ENCODE measurements at regions not wholly inside any gene's neighbourhood (a gene's known extent, or its start where the extent isn't known, plus 50 kb on each side); places are given as distances from the start of the nearest gene placed in this dataset.

DNA sequence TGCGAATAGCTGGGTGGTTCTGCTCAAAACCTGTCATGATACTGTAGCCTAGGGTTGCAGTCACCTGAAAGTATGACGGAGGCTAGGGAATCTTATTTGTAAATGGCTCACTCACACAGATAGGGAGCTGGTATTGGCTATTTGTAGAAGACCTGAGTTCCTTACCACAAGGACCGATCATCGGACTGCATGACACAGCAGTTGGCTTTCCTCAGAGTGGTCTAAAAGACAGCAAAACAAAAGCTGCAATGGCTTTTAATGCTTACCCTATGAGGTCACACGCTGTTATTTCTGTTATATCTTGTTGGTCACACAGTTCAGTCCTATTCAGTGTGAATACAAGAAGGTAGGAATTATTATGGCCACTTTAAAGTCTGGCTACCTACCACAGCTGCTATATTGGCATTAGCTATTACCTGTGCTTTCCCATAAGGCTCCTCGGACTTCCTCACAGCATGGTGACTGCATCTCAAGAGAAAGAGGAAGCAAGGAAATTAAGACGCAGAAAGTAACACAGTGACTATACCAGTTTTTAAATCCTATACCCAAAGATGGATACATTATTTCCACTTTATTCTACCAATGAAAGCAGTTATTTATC lies 68.4 kb upstream of the LRRC7 start:
- Histone ChIP-seq H3K36me3 (ENCODE audit: insufficient read depth, low read length) (no peaks in the 10 kb centered on the region), H3K9me3 (ENCODE audit: control insufficient read depth, insufficient read depth, low read length) (no peaks in the 10 kb centered on the region), H3K9ac (ENCODE audit: low read depth, low read length) (no peak overlapping the region), H3K4me1 (ENCODE audit: insufficient read depth, low read length) (no peaks in the 10 kb centered on the region)

- no peaks in the 10 kb centered on the region for H3K36me3 ChIP-seq (ENCODE audit: insufficient read depth, low read length)
- H3K9me3 ChIP-seq (ENCODE audit: control insufficient read depth, insufficient read depth, low read length): no peaks in the 10 kb centered on the region
- no peaks in the 10 kb centered on the region for H3K4me1 ChIP-seq (ENCODE audit: insufficient read depth, low read length)
- H3K9ac ChIP-seq (ENCODE audit: low read depth, low read length): no peak overlapping the region
These were observed 64.7 kb upstream of the LRRC7 start for GRCh38 chr1:69502991-69503390.

GRCh38 chr1:69504730-69505252 lies 62.9 kb upstream of the LRRC7 start:
- no peaks in the 10 kb centered on the region for H3K9me3 ChIP-seq (ENCODE audit: control insufficient read depth, insufficient read depth, low read length)
- no peaks in the 10 kb centered on the region for H3K4me1 ChIP-seq (ENCODE audit: insufficient read depth, low read length)
- no peaks in the 10 kb centered on the region for H3K36me3 ChIP-seq (ENCODE audit: insufficient read depth, low read length)
- no peak overlapping the region for H3K9ac ChIP-seq (ENCODE audit: low read depth, low read length)

GRCh38 chr1:69506311-69506710 lies 61.4 kb upstream of the LRRC7 start:
- Histone ChIP-seq H3K9me3 (ENCODE audit: control insufficient read depth, insufficient read depth, low read length) (no peaks in the 10 kb centered on the region), H3K36me3 (ENCODE audit: insufficient read depth, low read length) (no peaks in the 10 kb centered on the region), H3K4me1 (ENCODE audit: insufficient read depth, low read length) (no peaks in the 10 kb centered on the region), H3K9ac (ENCODE audit: low read depth, low read length) (no peak overlapping the region)

DNA sequence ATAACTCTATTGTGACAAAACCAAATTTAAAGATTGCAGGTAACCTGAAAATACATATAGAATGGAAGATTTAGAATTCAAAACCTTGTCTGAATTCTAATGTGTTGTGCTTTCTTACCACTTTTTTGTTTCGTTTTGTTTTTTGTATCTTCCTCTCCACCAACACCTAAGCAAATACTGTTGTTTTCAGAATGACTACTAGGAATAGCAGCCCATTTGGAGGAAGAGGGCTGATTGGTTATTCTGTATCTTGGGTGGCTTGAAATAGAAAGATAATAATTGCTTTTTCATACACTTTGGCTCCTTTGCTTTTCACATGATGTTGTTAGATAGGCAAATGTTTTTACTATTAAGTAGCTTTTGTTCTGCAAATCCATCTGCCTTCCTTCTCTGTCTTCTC lies 61.0 kb upstream of the LRRC7 start:
- Histone ChIP-seq H3K9me3 (ENCODE audit: control insufficient read depth, insufficient read depth, low read length) (no peaks in the 10 kb centered on the region), H3K36me3 (ENCODE audit: insufficient read depth, low read length) (no peaks in the 10 kb centered on the region), H3K9ac (ENCODE audit: low read depth, low read length) (no peak overlapping the region), H3K4me1 (ENCODE audit: insufficient read depth, low read length) (no peaks in the 10 kb centered on the region)

GRCh38 chr1:69510026-69510425 lies 57.7 kb upstream of the LRRC7 start:
- no peaks in the 10 kb centered on the region for H3K9me3 ChIP-seq (ENCODE audit: control insufficient read depth, insufficient read depth, low read length)
- H3K36me3 ChIP-seq (ENCODE audit: insufficient read depth, low read length): no peaks in the 10 kb centered on the region
- no peaks in the 10 kb centered on the region for H3K4me1 ChIP-seq (ENCODE audit: insufficient read depth, low read length)
- H3K9ac ChIP-seq (ENCODE audit: low read depth, low read length): no peak overlapping the region

DNA sequence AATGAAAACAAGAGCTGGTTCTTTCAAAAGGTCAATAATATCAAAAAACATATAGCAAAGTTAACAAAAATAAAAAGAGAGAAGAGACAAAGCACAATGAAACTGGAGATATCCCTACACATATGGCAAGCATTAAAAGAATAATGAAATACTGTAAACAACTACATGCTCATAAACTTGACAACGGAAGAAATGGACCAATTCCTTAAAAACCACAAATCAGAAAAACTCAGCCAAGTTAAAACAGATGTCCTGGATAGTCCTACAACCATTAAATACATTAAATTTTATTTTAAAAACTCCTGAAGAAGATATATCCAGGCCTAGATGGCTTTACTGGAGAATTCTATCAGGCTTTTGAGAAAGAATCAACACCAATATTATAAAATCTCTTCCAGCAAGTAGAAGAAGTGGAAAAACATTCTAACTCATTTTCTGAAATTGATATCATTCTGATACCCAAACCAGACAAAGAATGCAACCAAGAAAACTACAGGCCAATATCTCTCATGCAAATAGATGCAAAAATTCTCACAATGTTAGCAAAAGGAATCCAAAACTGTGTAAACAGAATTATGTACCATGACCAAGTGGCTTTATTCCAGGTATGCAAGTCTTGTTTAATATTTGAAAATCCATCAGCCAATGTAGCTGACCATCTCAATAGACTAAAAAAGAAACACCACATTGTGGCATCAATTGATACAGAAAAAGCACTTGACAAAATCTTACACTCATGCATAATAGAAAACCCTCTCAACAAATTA lies 56.1 kb upstream of the LRRC7 start:
- no peaks in the 10 kb centered on the region for H3K4me1 ChIP-seq (ENCODE audit: insufficient read depth, low read length)
- H3K36me3 ChIP-seq (ENCODE audit: insufficient read depth, low read length): no peaks in the 10 kb centered on the region
- no peaks in the 10 kb centered on the region for H3K9me3 ChIP-seq (ENCODE audit: control insufficient read depth, insufficient read depth, low read length)
- no peak overlapping the region for H3K9ac ChIP-seq (ENCODE audit: low read depth, low read length)

DNA sequence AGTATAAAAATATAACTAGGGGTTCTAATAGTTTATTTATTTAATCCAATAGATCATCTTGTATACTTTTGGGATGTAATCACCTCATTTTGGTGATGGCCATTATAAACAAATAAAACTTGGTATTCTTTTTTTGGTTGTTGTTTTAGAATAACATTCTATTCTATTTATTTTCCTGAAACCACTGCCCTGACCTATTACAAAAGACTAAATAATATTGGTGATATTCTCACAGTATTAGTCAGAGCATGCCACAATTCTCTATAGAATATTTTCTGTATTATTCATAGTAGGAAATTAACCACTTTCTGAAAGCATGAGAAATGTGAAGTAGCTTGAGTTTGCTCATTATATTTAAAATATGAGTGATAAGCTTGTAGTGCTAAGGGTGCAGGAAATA lies 54.1 kb upstream of the LRRC7 start:
- H3K9ac ChIP-seq (ENCODE audit: low read depth, low read length): no peak overlapping the region
- no peaks in the 10 kb centered on the region for H3K9me3 ChIP-seq (ENCODE audit: control insufficient read depth, insufficient read depth, low read length)
- H3K36me3 ChIP-seq (ENCODE audit: insufficient read depth, low read length): no peaks in the 10 kb centered on the region
- no peaks in the 10 kb centered on the region for H3K4me1 ChIP-seq (ENCODE audit: insufficient read depth, low read length)

Measured in ES-I3 (cell line).